ENCODE measurements at regions not wholly inside any gene's neighbourhood (a gene's known extent, or its start where the extent isn't known, plus 50 kb on each side); places are given as distances from the start of the nearest gene placed in this dataset.
A peak's percentile ranks its signal among the peaks of the same experiment; 100 is the strongest.

- Histone ChIP-seq H3K27me3 (ENCODE audit: control insufficient read depth in 1 of 2, insufficient read depth in 1 of 2, low read length in 2 of 2) (no peaks in the 10 kb centered on the region), H2BK15ac (ENCODE audit: low read depth, poor library complexity, severe bottlenecking) (no peak overlapping the region), H3K79me1 (replicated peaks; ENCODE audit: low read length, poor library complexity, severe bottlenecking) (no peaks in the 10 kb centered on the region), H3K23ac (ENCODE audit: low read length in 2 of 2) (no peak overlapping the region), H3K14ac (ENCODE audit: low read length in 2 of 2) (no peak overlapping the region), H4K8ac (ENCODE audit: low read length) (no peak overlapping the region), H3K4me1 (ENCODE audit: control insufficient read depth, insufficient read depth, low read depth, low read length) (no peaks in the 10 kb centered on the region), H3K18ac (ENCODE audit: low read depth in 1 of 2, low read length in 2 of 2) (no peak overlapping the region), H4K91ac (ENCODE audit: low read length) (no peak overlapping the region), H2AFZ (ENCODE audit: low read depth, low read length) (no peak overlapping the region), H3K4me2 (ENCODE audit: low read length, poor library complexity, severe bottlenecking) (no peak overlapping the region), H3K4me3 (ENCODE audit: insufficient read depth in 1 of 2, low read depth in 1 of 2, low read length in 2 of 2) (no peak overlapping the region), H2BK120ac (ENCODE audit: low read depth, low read length) (no peak overlapping the region), H3K4ac (ENCODE audit: low read depth in 1 of 2, low read length in 2 of 2) (no peak overlapping the region), H3K9ac (ENCODE audit: low read length) (no peak overlapping the region), H3K9me3 (ENCODE audit: control insufficient read depth, low read length) (peaks cover 10% of the 10 kb centered on the region), H3K27ac (ENCODE audit: low read length, poor library complexity, severe bottlenecking) (no peak overlapping the region), H2AK5ac (ENCODE audit: low read length, severe bottlenecking) (no peak overlapping the region), H2BK5ac (ENCODE audit: low read depth, low read length, poor library complexity, severe bottlenecking) (no peak overlapping the region), H3K36me3 (ENCODE audit: control insufficient read depth in 1 of 2, insufficient read depth in 2 of 2, low read depth in 1 of 2, low read length in 2 of 2) (no peaks in the 10 kb centered on the region), H2BK12ac (ENCODE audit: low read length in 2 of 2) (no peak overlapping the region)
- no peak for DNase-seq
- WGBS = 82% methylated on average over 3 of the region's 4 CpGs
These were observed 451.0 kb upstream of the ADARB2 start for GRCh38 chr10:2188371-2188770.

- Histone ChIP-seq H3K9me3 (ENCODE audit: control insufficient read depth, low read length) (peaks cover 12% of the 10 kb centered on the region), H3K27ac (ENCODE audit: low read length, poor library complexity, severe bottlenecking) (no peak overlapping the region), H4K91ac (ENCODE audit: low read length) (no peak overlapping the region), H3K4ac (ENCODE audit: low read depth in 1 of 2, low read length in 2 of 2) (no peak overlapping the region), H2AFZ (ENCODE audit: low read depth, low read length) (no peak overlapping the region), H3K36me3 (ENCODE audit: control insufficient read depth in 1 of 2, insufficient read depth in 2 of 2, low read depth in 1 of 2, low read length in 2 of 2) (no peaks in the 10 kb centered on the region), H2BK5ac (ENCODE audit: low read depth, low read length, poor library complexity, severe bottlenecking) (no peak overlapping the region), H3K23ac (ENCODE audit: low read length in 2 of 2) (no peak overlapping the region), H3K18ac (ENCODE audit: low read depth in 1 of 2, low read length in 2 of 2) (no peak overlapping the region), H3K4me1 (ENCODE audit: control insufficient read depth, insufficient read depth, low read depth, low read length) (no peaks in the 10 kb centered on the region), H2BK15ac (ENCODE audit: low read depth, poor library complexity, severe bottlenecking) (no peak overlapping the region), H2BK120ac (ENCODE audit: low read depth, low read length) (no peak overlapping the region), H3K27me3 (ENCODE audit: control insufficient read depth in 1 of 2, insufficient read depth in 1 of 2, low read length in 2 of 2) (no peaks in the 10 kb centered on the region), H2AK5ac (ENCODE audit: low read length, severe bottlenecking) (no peak overlapping the region), H3K4me3 (ENCODE audit: insufficient read depth in 1 of 2, low read depth in 1 of 2, low read length in 2 of 2) (no peak overlapping the region), H3K14ac (ENCODE audit: low read length in 2 of 2) (no peak overlapping the region), H2BK12ac (ENCODE audit: low read length in 2 of 2) (no peak overlapping the region), H3K79me1 (replicated peaks; ENCODE audit: low read length, poor library complexity, severe bottlenecking) (no peaks in the 10 kb centered on the region), H3K4me2 (ENCODE audit: low read length, poor library complexity, severe bottlenecking) (no peak overlapping the region), H4K8ac (ENCODE audit: low read length) (no peak overlapping the region), H3K9ac (ENCODE audit: low read length) (no peak overlapping the region)
- no peak for DNase-seq
- 76% methylated on average over 2 of the region's 2 CpGs for WGBS
These were observed 436.0 kb upstream of the ADARB2 start for GRCh38 chr10:2173327-2173726.

GRCh38 chr10:2165771-2166460 is 428.6 kb upstream of the ADARB2 start:
- no peaks in the 10 kb centered on the region for H3K4me1 ChIP-seq (ENCODE audit: control insufficient read depth, insufficient read depth, low read depth, low read length)
- H4K91ac ChIP-seq (ENCODE audit: low read length) = no peak overlapping the region
- no peak overlapping the region for H2AFZ ChIP-seq (ENCODE audit: low read depth, low read length)
- H2BK15ac ChIP-seq (ENCODE audit: low read depth, poor library complexity, severe bottlenecking) = no peak overlapping the region
- no peaks in the 10 kb centered on the region for H3K79me1 ChIP-seq (replicated peaks; ENCODE audit: low read length, poor library complexity, severe bottlenecking)
- DNase-seq = no peak
- no peak overlapping the region for H2BK12ac ChIP-seq (ENCODE audit: low read length in 2 of 2)
- peaks cover 6% of the 10 kb centered on the region for H3K9me3 ChIP-seq (ENCODE audit: control insufficient read depth, low read length)
- no peaks in the 10 kb centered on the region for H3K27me3 ChIP-seq (ENCODE audit: control insufficient read depth in 1 of 2, insufficient read depth in 1 of 2, low read length in 2 of 2)
- H2BK120ac ChIP-seq (ENCODE audit: low read depth, low read length) = no peak overlapping the region
- H2AK5ac ChIP-seq (ENCODE audit: low read length, severe bottlenecking) = no peak overlapping the region
- no peak overlapping the region for H3K14ac ChIP-seq (ENCODE audit: low read length in 2 of 2)
- H3K27ac ChIP-seq (ENCODE audit: low read length, poor library complexity, severe bottlenecking) = no peak overlapping the region
- no peak overlapping the region for H3K4me3 ChIP-seq (ENCODE audit: insufficient read depth in 1 of 2, low read depth in 1 of 2, low read length in 2 of 2)
- WGBS = 85% methylated on average over 18 of the region's 18 CpGs
- no peaks in the 10 kb centered on the region for H3K36me3 ChIP-seq (ENCODE audit: control insufficient read depth in 1 of 2, insufficient read depth in 2 of 2, low read depth in 1 of 2, low read length in 2 of 2)
- no peak overlapping the region for H3K18ac ChIP-seq (ENCODE audit: low read depth in 1 of 2, low read length in 2 of 2)
- no peak overlapping the region for H4K8ac ChIP-seq (ENCODE audit: low read length)
- no peak overlapping the region for H3K4ac ChIP-seq (ENCODE audit: low read depth in 1 of 2, low read length in 2 of 2)
- H3K23ac ChIP-seq (ENCODE audit: low read length in 2 of 2) = no peak overlapping the region
- no peak overlapping the region for H2BK5ac ChIP-seq (ENCODE audit: low read depth, low read length, poor library complexity, severe bottlenecking)
- no peak overlapping the region for H3K9ac ChIP-seq (ENCODE audit: low read length)
- H3K4me2 ChIP-seq (ENCODE audit: low read length, poor library complexity, severe bottlenecking) = no peak overlapping the region

- peak; percentile 0 for DNase-seq
- Histone ChIP-seq H2BK120ac (ENCODE audit: low read depth, low read length) (no peak overlapping the region), H3K4me3 (ENCODE audit: insufficient read depth in 1 of 2, low read depth in 1 of 2, low read length in 2 of 2) (no peak overlapping the region), H2AK5ac (ENCODE audit: low read length, severe bottlenecking) (no peak overlapping the region), H3K9ac (ENCODE audit: low read length) (no peak overlapping the region), H3K14ac (ENCODE audit: low read length in 2 of 2) (no peak overlapping the region), H3K9me3 (ENCODE audit: control insufficient read depth, low read length) (no peaks in the 10 kb centered on the region), H3K27me3 (ENCODE audit: control insufficient read depth in 1 of 2, insufficient read depth in 1 of 2, low read length in 2 of 2) (no peaks in the 10 kb centered on the region), H3K36me3 (ENCODE audit: control insufficient read depth in 1 of 2, insufficient read depth in 2 of 2, low read depth in 1 of 2, low read length in 2 of 2) (no peaks in the 10 kb centered on the region), H4K91ac (ENCODE audit: low read length) (no peak overlapping the region), H3K4me1 (ENCODE audit: control insufficient read depth, insufficient read depth, low read depth, low read length) (no peaks in the 10 kb centered on the region), H2AFZ (ENCODE audit: low read depth, low read length) (no peak overlapping the region), H3K27ac (ENCODE audit: low read length, poor library complexity, severe bottlenecking) (no peak overlapping the region), H3K4me2 (ENCODE audit: low read length, poor library complexity, severe bottlenecking) (no peak overlapping the region), H4K8ac (ENCODE audit: low read length) (no peak overlapping the region), H2BK5ac (ENCODE audit: low read depth, low read length, poor library complexity, severe bottlenecking) (no peak overlapping the region), H3K79me1 (replicated peaks; ENCODE audit: low read length, poor library complexity, severe bottlenecking) (no peaks in the 10 kb centered on the region), H3K4ac (ENCODE audit: low read depth in 1 of 2, low read length in 2 of 2) (no peak overlapping the region), H3K18ac (ENCODE audit: low read depth in 1 of 2, low read length in 2 of 2) (no peak overlapping the region), H2BK12ac (ENCODE audit: low read length in 2 of 2) (no peak overlapping the region), H2BK15ac (ENCODE audit: low read depth, poor library complexity, severe bottlenecking) (no peak overlapping the region), H3K23ac (ENCODE audit: low read length in 2 of 2) (no peak overlapping the region)
- 69% methylated on average over 3 of the region's 4 CpGs for WGBS
These were observed 413.0 kb upstream of the ADARB2 start for GRCh38 chr10:2150288-2150687.

Measured in mesenchymal stem cell (in vitro differentiated cells and primary cell).